ENCODE measurements at regions not wholly inside any gene's neighbourhood (a gene's known extent, or its start where the extent isn't known, plus 50 kb on each side); places are given as distances from the start of the nearest gene placed in this dataset.

GRCh38 chr6:167472148-167472547 is 147.3 kb downstream of the TTLL2 start:
- no peak for DNase-seq
- intact Hi-C loops (cut with micrococcal nuclease) = no loop called here
- Histone ChIP-seq H3K27me3 (ENCODE audit: low read depth) (peaks cover 4% of the 10 kb centered on the region), H3K9me3 (replicated peaks) (no peaks in the 10 kb centered on the region), H3K36me3 (no peaks in the 10 kb centered on the region), H3K4me3 (no peak overlapping the region), H3K4me1 (peaks cover 11% of the 10 kb centered on the region), H3K27ac (replicated peaks) (no peak overlapping the region)
- TF ChIP-seq, protein P1, sequence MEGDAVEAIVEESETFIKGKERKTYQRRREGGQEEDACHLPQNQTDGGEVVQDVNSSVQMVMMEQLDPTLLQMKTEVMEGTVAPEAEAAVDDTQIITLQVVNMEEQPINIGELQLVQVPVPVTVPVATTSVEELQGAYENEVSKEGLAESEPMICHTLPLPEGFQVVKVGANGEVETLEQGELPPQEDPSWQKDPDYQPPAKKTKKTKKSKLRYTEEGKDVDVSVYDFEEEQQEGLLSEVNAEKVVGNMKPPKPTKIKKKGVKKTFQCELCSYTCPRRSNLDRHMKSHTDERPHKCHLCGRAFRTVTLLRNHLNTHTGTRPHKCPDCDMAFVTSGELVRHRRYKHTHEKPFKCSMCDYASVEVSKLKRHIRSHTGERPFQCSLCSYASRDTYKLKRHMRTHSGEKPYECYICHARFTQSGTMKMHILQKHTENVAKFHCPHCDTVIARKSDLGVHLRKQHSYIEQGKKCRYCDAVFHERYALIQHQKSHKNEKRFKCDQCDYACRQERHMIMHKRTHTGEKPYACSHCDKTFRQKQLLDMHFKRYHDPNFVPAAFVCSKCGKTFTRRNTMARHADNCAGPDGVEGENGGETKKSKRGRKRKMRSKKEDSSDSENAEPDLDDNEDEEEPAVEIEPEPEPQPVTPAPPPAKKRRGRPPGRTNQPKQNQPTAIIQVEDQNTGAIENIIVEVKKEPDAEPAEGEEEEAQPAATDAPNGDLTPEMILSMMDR (IDR thresholded peaks at IDR 0.05; ENCODE audit: borderline replicate concordance) = no peak

DNA sequence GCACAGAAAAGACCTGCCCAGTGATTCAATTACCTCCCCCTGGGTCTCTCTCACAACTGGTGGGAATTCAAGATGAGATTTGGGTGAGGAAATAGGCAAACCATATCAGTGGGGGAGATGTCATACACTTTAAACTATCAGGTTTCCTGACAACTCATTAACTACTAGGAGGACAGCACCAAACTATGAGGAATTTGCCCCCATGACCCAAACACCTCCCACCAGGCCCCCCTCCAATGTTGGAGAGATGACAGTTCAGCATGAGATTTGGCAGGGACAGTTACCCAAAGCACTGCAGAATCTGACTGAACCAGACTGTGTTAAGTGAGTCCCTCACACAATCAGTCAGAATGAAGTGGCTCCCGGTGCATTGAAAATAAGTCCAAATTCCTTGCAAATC is 148.0 kb downstream of the TTLL2 start:
- intact Hi-C loops (cut with micrococcal nuclease) = no loop called here

DNA sequence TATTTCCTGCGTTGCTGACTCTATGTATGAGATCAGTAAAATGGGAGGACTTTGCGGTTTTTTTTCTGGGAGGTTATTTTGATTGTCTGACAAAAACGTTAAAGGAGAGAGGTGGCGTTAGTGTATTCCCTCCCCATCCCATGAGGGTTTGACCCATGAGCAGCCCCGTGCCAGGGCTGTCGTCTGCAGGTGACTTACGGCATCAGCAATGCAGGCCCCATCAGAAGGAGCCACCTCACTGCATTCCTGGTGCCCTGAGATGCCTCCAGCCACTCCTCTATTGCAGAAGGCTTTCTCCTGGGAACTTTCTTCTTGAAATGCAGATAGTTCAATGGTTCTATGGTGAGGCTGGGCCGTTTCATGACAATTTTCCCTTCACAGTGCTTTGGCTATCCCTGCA is 149.3 kb downstream of the TTLL2 start:
- H3K27ac ChIP-seq (replicated peaks) = no peak overlapping the region
- no peaks in the 10 kb centered on the region for H3K36me3 ChIP-seq
- no peak overlapping the region for H3K4me3 ChIP-seq
- peaks cover 14% of the 10 kb centered on the region for H3K27me3 ChIP-seq (ENCODE audit: low read depth)
- peaks cover 10% of the 10 kb centered on the region for H3K4me1 ChIP-seq
- H3K9me3 ChIP-seq (replicated peaks) = no peaks in the 10 kb centered on the region
- TF ChIP-seq, protein P1 (IDR thresholded peaks at IDR 0.05; ENCODE audit: borderline replicate concordance) = no peak
- intact Hi-C loops (cut with micrococcal nuclease) = no loop called here
- no peak for DNase-seq

More for the DNA sequence above, 148.0 kb downstream of the TTLL2 start:
- H3K27me3 ChIP-seq (ENCODE audit: low read depth) = peaks cover 10% of the 10 kb centered on the region
- no peaks in the 10 kb centered on the region for H3K36me3 ChIP-seq
- TF ChIP-seq, protein P1 (IDR thresholded peaks at IDR 0.05; ENCODE audit: borderline replicate concordance) = no peak
- no peaks in the 10 kb centered on the region for H3K9me3 ChIP-seq (replicated peaks)
- no peak overlapping the region for H3K27ac ChIP-seq (replicated peaks)
- H3K4me1 ChIP-seq = peaks cover 11% of the 10 kb centered on the region
- H3K4me3 ChIP-seq = no peak overlapping the region
- no peak for DNase-seq

DNA sequence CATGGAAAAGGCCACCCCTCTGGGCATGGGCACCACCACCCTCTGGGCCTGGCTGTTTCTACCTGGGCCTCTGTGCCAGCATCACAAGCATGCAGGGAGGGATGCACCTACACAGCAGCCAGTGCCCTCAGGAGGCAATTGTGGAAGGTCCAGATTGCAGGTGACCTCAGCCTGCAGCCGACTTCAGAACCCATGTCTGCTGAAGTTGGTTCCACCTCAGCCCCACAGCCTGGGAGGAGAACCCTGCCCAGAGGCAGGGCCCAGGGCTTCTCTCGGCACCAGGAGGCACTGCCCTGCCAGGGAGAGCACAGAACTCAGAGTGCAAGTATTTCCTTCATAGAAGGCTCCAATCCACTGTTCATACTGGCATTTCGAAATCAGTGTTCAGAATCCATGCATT is 149.8 kb downstream of the TTLL2 start:
- intact Hi-C loops (cut with micrococcal nuclease) = no loop called here
- H3K4me3 ChIP-seq = no peak overlapping the region
- H3K27me3 ChIP-seq (ENCODE audit: low read depth) = peaks cover 18% of the 10 kb centered on the region
- H3K4me1 ChIP-seq = peaks cover 10% of the 10 kb centered on the region
- no peak for DNase-seq
- TF ChIP-seq, protein P1 (IDR thresholded peaks at IDR 0.05; ENCODE audit: borderline replicate concordance) = no peak
- no peaks in the 10 kb centered on the region for H3K36me3 ChIP-seq
- no peaks in the 10 kb centered on the region for H3K9me3 ChIP-seq (replicated peaks)
- H3K27ac ChIP-seq (replicated peaks) = no peak overlapping the region

DNA sequence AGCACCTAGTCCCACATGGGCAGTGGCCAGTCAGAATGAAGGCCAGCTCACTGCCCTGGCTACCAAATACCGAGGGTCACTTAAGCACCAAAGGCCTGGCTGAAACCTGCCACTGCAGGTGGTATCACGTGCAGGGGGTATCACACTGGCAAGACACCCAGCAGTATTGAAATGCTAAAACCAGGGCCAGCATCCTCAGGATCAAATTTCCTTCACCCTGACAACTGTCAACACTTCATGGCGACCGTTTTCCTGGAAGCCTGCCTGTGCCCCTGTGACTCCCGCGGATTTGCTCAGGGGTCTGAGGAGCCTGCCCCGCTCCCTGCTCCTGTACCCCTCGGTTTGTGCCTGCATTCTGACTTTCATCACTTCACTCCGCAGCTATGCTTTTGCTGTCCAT is 151.1 kb downstream of the TTLL2 start:
- no peaks in the 10 kb centered on the region for H3K9me3 ChIP-seq (replicated peaks)
- DNase-seq = no peak
- intact Hi-C loops (cut with micrococcal nuclease) = no loop called here
- peaks cover 23% of the 10 kb centered on the region for H3K27me3 ChIP-seq (ENCODE audit: low read depth)
- H3K4me1 ChIP-seq = peaks cover 15% of the 10 kb centered on the region
- H3K27ac ChIP-seq (replicated peaks) = no peak overlapping the region
- TF ChIP-seq, protein P1 (IDR thresholded peaks at IDR 0.05; ENCODE audit: borderline replicate concordance) = no peak
- H3K4me3 ChIP-seq = no peak overlapping the region
- H3K36me3 ChIP-seq = no peaks in the 10 kb centered on the region

Measured in left ventricle myocardium inferior (tissue), 1 donor.